ENCODE measurements at regions not wholly inside any gene's neighbourhood (a gene's known extent, or its start where the extent isn't known, plus 50 kb on each side); places are given as distances from the start of the nearest gene placed in this dataset.

DNA sequence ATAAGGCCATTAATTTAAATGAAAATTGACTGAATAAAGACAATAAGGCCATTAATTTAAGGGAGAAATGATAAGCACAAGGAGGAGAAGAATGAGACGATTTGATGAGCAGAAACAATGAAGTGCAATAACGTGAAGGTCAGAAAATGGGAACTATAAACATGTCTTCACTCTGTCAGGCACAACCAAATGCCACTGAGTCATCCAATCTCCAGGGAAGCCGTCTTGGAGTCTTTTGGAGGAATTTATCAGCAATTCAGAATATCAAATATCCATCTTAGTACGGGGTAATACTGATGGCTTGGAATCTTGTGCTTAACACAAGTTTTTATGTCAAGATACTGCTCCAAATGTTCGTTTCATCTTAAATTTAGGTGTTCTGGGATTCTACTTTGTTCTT is 159.9 kb downstream of the CAPZA3 start:
- Histone ChIP-seq H3K9ac (replicated peaks in 1 of 4; ENCODE audit: extremely low read depth in 1 of 4, low read depth in 3 of 4, low read length in 3 of 4) (no peak overlapping the region), H3K18ac (ENCODE audit: extremely low read depth, low read length) (no peak overlapping the region), H2AFZ (ENCODE audit: low read length) (no peak overlapping the region), H3K4me3 (ENCODE audit: extremely low read depth in 1 of 4, insufficient read depth in 2 of 4, low read depth in 3 of 4, low read length in 4 of 4) (no peak overlapping the region), H2AK5ac (ENCODE audit: low read depth, low read length) (no peak overlapping the region), H3K79me1 (ENCODE audit: low read depth, low read length) (no peaks in the 10 kb centered on the region), H4K8ac (ENCODE audit: extremely low read depth, insufficient read depth, low read length) (no peak overlapping the region), H4K5ac (ENCODE audit: insufficient read length, low read depth, low read length) (no peak overlapping the region), H2BK120ac (replicated peaks; ENCODE audit: low read depth, low read length) (no peak overlapping the region), H3K23me2 (ENCODE audit: low read depth, low read length) (no peaks in the 10 kb centered on the region), H2BK5ac (ENCODE audit: low read depth, low read length) (no peak overlapping the region), H3K23ac (ENCODE audit: insufficient read length) (no peak overlapping the region), H2BK15ac (ENCODE audit: low read length) (no peak overlapping the region), H3K27ac (ENCODE audit: low read depth, low read length) (no peak overlapping the region), H3K4me2 (ENCODE audit: insufficient read depth in 1 of 2, low read depth in 2 of 2, low read length in 2 of 2) (no peak overlapping the region), H3K27me3 (replicated peaks in 1 of 4; ENCODE audit: control insufficient read depth in 3 of 4, extremely low read depth in 1 of 4, insufficient read depth in 3 of 4, low read length in 3 of 4) (no peaks in the 10 kb centered on the region; a peak in 1 of 7 replicates), H3K36me3 (ENCODE audit: control insufficient read depth in 2 of 4, insufficient read depth in 4 of 4, low read length in 3 of 4) (no peaks in the 10 kb centered on the region), H3K79me2 (ENCODE audit: control insufficient read depth in 1 of 2, insufficient read depth in 2 of 2, low read length in 2 of 2) (no peaks in the 10 kb centered on the region), H3K14ac (ENCODE audit: insufficient read length) (no peak overlapping the region), H2BK12ac (ENCODE audit: low read depth, low read length) (no peak overlapping the region), H4K91ac (replicated peaks; ENCODE audit: insufficient read length, low read length) (no peak overlapping the region), H2BK20ac (ENCODE audit: low read length) (no peak overlapping the region), H3K4ac (replicated peaks; ENCODE audit: insufficient read length, low read depth, low read length) (no peak overlapping the region), H3K9me3 (ENCODE audit: insufficient read depth in 2 of 2, low read depth in 1 of 2, low read length in 1 of 2) (no peaks in the 10 kb centered on the region), H3K4me1 (replicated peaks in 1 of 4; ENCODE audit: control insufficient read depth in 3 of 4, insufficient read depth in 4 of 4, low read length in 3 of 4) (peaks cover 0 to 14% (median 5%) of the 10 kb centered on the region in 4 experiments; a peak in 5 of 7 replicates), H3K56ac (replicated peaks; ENCODE audit: insufficient read length, low read depth, low read length) (no peak overlapping the region), H4K20me1 (replicated peaks in 1 of 2; ENCODE audit: control insufficient read depth in 1 of 2, insufficient read depth in 2 of 2, low read length in 2 of 2) (no peaks in the 10 kb centered on the region)
- no peak for TF ChIP-seq CHD2 (IDR thresholded peaks at IDR 0.05; ENCODE audit: low read length)
- no peak for TF ChIP-seq KDM4A (IDR thresholded peaks at IDR 0.05; ENCODE audit: low read depth, low read length, severe bottlenecking)
- no peak for TF ChIP-seq HDAC6 (IDR thresholded peaks at IDR 0.05; ENCODE audit: low read depth, low read length)
- no peak for TF ChIP-seq POLR2A (IDR thresholded peaks at IDR 0.05; ENCODE audit: control extremely low read depth in 1 of 2, low read depth in 2 of 2, low read length in 2 of 2)
- TF ChIP-seq BACH1 (IDR thresholded peaks at IDR 0.05; ENCODE audit: low read length): no peak
- no peak for TF ChIP-seq RBBP5 (IDR thresholded peaks at IDR 0.05; ENCODE audit: borderline replicate concordance, low read depth, low read length)
- TF ChIP-seq SP2 (IDR thresholded peaks at IDR 0.05; ENCODE audit: low read length): no peak
- ChIA-PET CTCF (ENCODE audit: partially characterized antibody) (interaction anchor here (1.6 kb wide), 1 partner anchor 18 kb away, joined by 4 read pairs; no protein-coding TSS in a partner anchor), POLR2A (ENCODE audit: partially characterized antibody) (no interaction called here)
- 84% methylated on average over 5 of the region's 5 CpGs; no CpG with 5 or more reads in 1 of the 2 experiments for WGBS, 2 experiments (ENCODE audit: extremely low coverage in 1 of 2, insufficient coverage in 1 of 2, insufficient read length in 1 of 2, insufficient replicate concordance in 2 of 2, low coverage in 1 of 2, low lambda C conversion rate in 2 of 2, missing lambda C conversion rate in 1 of 2)
- FAIRE-seq (no peak), DNase-seq (ENCODE audit: low read depth in 1 of 2, low spot score in 2 of 2) (no peak)

Data from H1 (cell line).